ENCODE measurements at regions not wholly inside any gene's neighbourhood (a gene's known extent, or its start where the extent isn't known, plus 50 kb on each side); places are given as distances from the start of the nearest gene placed in this dataset.

DNA sequence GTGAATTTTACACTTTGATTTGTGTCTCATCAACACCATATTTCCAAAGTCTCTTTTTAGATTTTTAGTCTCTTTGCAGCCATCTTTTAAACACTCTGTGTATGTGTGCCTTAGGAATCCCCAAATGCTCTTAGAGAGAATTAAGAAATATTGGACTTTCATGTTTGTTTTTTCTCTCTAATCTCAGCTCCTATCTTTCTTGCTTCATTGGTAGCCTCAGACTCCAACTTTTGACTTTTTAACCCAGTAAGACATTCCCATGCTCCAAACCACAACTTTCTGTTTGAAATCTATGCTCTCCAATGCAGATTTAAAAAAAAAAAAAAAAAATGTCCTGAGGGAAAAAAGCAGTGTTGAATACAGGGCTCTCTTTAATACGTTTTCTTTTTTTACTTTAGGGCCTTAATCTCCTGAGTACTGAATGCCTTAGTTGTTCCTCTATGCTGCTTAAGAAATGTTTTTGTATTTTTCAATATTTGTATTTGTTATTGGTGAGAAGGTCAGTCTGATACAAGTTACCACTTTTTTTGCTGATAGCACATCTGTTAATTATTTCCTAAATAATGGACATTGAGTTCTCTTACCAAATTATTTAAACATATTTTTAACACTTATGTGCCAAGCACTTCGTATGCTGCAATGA, 489.9 kb downstream of the NXPH1 start:
- TF ChIP-seq, protein P1, sequence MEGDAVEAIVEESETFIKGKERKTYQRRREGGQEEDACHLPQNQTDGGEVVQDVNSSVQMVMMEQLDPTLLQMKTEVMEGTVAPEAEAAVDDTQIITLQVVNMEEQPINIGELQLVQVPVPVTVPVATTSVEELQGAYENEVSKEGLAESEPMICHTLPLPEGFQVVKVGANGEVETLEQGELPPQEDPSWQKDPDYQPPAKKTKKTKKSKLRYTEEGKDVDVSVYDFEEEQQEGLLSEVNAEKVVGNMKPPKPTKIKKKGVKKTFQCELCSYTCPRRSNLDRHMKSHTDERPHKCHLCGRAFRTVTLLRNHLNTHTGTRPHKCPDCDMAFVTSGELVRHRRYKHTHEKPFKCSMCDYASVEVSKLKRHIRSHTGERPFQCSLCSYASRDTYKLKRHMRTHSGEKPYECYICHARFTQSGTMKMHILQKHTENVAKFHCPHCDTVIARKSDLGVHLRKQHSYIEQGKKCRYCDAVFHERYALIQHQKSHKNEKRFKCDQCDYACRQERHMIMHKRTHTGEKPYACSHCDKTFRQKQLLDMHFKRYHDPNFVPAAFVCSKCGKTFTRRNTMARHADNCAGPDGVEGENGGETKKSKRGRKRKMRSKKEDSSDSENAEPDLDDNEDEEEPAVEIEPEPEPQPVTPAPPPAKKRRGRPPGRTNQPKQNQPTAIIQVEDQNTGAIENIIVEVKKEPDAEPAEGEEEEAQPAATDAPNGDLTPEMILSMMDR (IDR thresholded peaks at IDR 0.05; ENCODE audit: low read depth, low read length): no peak
- no peak for DNase-seq (ENCODE audit: low read depth in 2 of 2)
- no peak overlapping the region for H3K4me3 ChIP-seq (replicated peaks in 1 of 2; ENCODE audit: low read depth in 2 of 2, low read length in 2 of 2)

- no peak overlapping the region for H3K4me3 ChIP-seq (replicated peaks in 1 of 2; ENCODE audit: low read depth in 2 of 2, low read length in 2 of 2)
- peak in 1 of 2 donors; percentile 2 for DNase-seq (ENCODE audit: low read depth in 2 of 2)
- TF ChIP-seq, protein P1 (IDR thresholded peaks at IDR 0.05; ENCODE audit: low read depth, low read length): no peak
These were observed 498.7 kb downstream of the NXPH1 start for GRCh38 chr7:8931906-8932646.

DNA sequence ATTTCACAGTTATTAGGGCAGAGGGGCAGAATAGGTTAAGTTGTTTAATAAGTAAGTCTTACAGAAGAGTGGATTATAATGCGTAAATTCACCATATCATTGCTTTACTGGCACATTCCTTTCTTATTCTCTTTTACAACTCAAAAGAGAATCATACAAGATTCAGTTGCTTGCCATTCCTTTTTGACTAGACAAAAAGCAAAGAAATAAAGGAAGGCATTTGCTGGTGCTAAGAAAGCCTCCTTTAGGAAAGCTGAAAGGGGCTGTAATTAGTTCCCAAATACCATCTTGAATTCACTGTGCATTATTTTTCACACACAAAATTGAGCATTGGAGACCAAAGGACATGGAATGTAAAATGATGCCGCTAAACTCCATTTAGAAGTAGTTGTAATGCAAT, 499.3 kb downstream of the NXPH1 start:
- no peak overlapping the region for H3K4me3 ChIP-seq (replicated peaks in 1 of 2; ENCODE audit: low read depth in 2 of 2, low read length in 2 of 2)
- DNase-seq (ENCODE audit: low read depth in 2 of 2): no peak
- TF ChIP-seq, protein P1 (IDR thresholded peaks at IDR 0.05; ENCODE audit: low read depth, low read length): no peak

DNA sequence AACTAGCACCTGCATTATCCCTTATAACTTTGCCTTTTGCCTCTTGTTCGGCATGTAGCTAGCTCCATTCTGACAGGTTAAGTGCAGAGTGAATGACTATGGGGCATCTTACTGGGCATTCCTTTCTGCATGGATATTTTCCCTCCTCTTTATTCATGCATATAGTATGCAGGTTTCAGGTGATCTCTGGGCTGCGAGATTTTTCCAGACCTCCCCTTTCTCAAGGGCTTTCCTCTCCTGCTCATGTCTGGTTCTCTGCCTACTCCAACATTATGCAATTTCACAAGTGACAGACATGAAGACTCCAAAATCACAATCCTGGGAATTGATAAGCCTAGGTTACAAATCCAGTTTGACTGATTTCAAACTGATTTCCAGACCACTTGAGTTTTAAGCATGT, 503.8 kb downstream of the NXPH1 start:
- no peak overlapping the region for H3K4me3 ChIP-seq (replicated peaks in 1 of 2; ENCODE audit: low read depth in 2 of 2, low read length in 2 of 2)
- no peak for DNase-seq (ENCODE audit: low read depth in 2 of 2)
- TF ChIP-seq, protein P1 (IDR thresholded peaks at IDR 0.05; ENCODE audit: low read depth, low read length): no peak

GRCh38 chr7:8938044-8938805, 504.8 kb downstream of the NXPH1 start:
- TF ChIP-seq, protein P1 (IDR thresholded peaks at IDR 0.05; ENCODE audit: low read depth, low read length): no peak
- no peak for DNase-seq (ENCODE audit: low read depth in 2 of 2)
- no peak overlapping the region for H3K4me3 ChIP-seq (replicated peaks in 1 of 2; ENCODE audit: low read depth in 2 of 2, low read length in 2 of 2)

DNA sequence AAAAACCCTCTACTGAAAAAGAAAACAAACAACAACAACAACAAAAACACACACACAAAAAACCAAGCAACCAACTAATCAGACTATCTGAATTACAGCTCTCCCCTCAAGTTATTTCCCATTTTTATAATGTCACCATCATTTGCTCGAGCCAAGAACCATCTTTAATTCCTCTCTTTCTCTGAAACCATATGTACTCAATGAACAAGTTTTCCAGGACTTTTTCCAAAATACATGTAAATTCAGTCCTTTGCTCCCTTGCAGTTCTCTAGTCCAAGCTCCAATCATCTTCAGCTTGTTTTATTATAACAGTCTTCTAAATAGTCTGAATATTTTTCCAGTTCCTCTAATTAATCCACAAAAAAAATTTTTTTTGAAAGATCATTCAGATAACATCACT, 506.0 kb downstream of the NXPH1 start:
- DNase-seq (ENCODE audit: low read depth in 2 of 2): no peak
- TF ChIP-seq, protein P1 (IDR thresholded peaks at IDR 0.05; ENCODE audit: low read depth, low read length): no peak
- H3K4me3 ChIP-seq (replicated peaks in 1 of 2; ENCODE audit: low read depth in 2 of 2, low read length in 2 of 2): no peak overlapping the region

All from cardiac fibroblast (primary cell).